ENCODE measurements at regions not wholly inside any gene's neighbourhood (a gene's known extent, or its start where the extent isn't known, plus 50 kb on each side); places are given as distances from the start of the nearest gene placed in this dataset.

DNA sequence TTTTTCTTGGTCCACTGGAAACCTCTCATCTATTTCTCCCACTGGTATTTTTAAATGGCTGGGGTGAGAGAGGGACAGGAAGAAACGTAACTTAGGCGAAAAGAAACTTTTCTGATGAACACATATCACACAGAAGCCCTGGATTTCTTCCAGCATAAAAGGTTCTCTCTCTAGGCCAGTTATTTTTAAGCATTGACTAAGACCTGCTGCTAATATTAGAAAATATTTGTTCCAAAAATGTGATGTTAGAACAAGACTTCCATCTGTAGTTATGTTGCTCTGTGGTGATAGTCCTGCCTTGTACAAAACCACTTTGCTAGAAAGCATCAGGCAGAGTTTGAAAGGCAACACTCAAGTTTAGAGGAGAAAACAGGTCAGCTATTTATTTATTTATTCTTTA, 537.7 kb downstream of the MCTP2 start:
- TF ChIP-seq, protein P1, sequence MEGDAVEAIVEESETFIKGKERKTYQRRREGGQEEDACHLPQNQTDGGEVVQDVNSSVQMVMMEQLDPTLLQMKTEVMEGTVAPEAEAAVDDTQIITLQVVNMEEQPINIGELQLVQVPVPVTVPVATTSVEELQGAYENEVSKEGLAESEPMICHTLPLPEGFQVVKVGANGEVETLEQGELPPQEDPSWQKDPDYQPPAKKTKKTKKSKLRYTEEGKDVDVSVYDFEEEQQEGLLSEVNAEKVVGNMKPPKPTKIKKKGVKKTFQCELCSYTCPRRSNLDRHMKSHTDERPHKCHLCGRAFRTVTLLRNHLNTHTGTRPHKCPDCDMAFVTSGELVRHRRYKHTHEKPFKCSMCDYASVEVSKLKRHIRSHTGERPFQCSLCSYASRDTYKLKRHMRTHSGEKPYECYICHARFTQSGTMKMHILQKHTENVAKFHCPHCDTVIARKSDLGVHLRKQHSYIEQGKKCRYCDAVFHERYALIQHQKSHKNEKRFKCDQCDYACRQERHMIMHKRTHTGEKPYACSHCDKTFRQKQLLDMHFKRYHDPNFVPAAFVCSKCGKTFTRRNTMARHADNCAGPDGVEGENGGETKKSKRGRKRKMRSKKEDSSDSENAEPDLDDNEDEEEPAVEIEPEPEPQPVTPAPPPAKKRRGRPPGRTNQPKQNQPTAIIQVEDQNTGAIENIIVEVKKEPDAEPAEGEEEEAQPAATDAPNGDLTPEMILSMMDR (IDR thresholded peaks at IDR 0.05): no peak
- Histone ChIP-seq H3K27me3 (ENCODE audit: low read depth) (no peaks in the 10 kb centered on the region), H3K9me3 (no peaks in the 10 kb centered on the region), H3K4me3 (no peak overlapping the region), H3K27ac (no peak overlapping the region), H3K4me1 (no peaks in the 10 kb centered on the region), H3K36me3 (no peaks in the 10 kb centered on the region)
- intact Hi-C loops (cut with DNase I): no loop called here
- ATAC-seq (no peak), DNase-seq (no peak)

DNA sequence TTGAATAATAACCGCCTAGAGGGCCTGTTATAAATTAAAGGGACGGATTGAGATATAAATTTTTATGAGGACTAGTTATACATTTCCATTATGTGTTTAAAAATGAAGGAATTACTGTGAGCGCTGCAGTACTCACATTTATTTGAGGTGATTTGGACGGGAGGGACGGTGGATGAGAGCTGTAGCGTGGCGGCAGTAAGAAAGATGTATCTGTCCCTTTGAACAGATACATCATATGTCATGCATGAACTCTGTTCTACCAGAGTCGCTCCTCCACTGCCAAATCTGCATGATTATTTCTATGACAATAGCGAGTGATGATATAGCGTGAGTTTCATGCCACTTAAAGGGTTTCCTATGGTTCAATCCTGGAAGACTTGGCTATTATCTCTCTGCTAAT, 538.8 kb downstream of the MCTP2 start:
- DNase-seq (no peak), ATAC-seq (no peak)
- H3K9me3 ChIP-seq: no peaks in the 10 kb centered on the region
- intact Hi-C loops (cut with DNase I): no loop called here
- no peaks in the 10 kb centered on the region for H3K27me3 ChIP-seq (ENCODE audit: low read depth)
- TF ChIP-seq, protein P1 (IDR thresholded peaks at IDR 0.05): no peak
- H3K4me3 ChIP-seq: no peak overlapping the region
- no peaks in the 10 kb centered on the region for H3K36me3 ChIP-seq
- H3K4me1 ChIP-seq: no peaks in the 10 kb centered on the region
- H3K27ac ChIP-seq: no peak overlapping the region

DNA sequence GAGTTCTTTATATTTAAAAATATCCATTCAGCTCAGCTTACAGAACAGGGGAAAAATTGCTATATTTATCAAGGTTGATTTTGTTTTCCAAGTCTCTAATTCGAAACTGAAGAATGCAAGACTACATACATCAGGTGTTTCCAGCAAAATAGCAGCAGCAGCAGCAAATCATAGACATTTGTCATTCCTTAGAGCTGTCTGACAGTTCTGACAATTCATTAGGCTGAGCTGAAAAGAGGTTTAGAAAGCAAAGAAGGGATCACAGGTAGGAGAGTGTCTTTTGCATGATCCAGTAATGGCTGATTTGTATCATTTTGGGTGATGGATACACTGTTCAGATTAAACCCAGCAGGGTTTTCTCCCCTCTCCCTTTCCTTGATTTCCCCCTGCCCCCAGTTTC, 545.7 kb downstream of the MCTP2 start:
- no peaks in the 10 kb centered on the region for H3K27me3 ChIP-seq (ENCODE audit: low read depth)
- no peaks in the 10 kb centered on the region for H3K9me3 ChIP-seq
- H3K36me3 ChIP-seq: no peaks in the 10 kb centered on the region
- intact Hi-C loops (cut with DNase I): no loop called here
- ATAC-seq (no peak), DNase-seq (no peak)
- H3K27ac ChIP-seq: no peak overlapping the region
- no peaks in the 10 kb centered on the region for H3K4me1 ChIP-seq
- TF ChIP-seq, protein P1 (IDR thresholded peaks at IDR 0.05): no peak
- no peak overlapping the region for H3K4me3 ChIP-seq

DNA sequence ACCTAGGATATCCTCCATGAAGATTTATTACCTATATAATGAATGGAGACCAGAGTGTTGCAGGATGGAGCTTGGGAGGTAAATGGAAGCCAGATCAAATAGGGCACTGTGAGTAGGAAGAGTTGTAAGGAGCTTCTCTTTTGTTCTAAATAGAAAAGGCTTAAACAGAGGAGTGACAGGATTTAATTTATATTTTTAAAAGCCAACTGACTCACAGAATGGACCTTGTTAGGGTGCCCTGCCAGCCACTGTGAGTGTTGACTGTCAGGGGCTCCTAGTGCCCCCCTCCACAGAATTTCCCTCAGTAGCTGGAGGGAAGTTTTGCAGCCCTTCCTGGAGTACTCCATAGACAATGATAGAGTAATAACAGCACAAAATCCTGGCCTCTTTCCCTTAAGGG, 547.5 kb downstream of the MCTP2 start:
- no peak overlapping the region for H3K4me3 ChIP-seq
- no peaks in the 10 kb centered on the region for H3K36me3 ChIP-seq
- TF ChIP-seq, protein P1 (IDR thresholded peaks at IDR 0.05): no peak
- H3K4me1 ChIP-seq: no peaks in the 10 kb centered on the region
- DNase-seq (no peak), ATAC-seq (no peak)
- H3K9me3 ChIP-seq: no peaks in the 10 kb centered on the region
- H3K27ac ChIP-seq: no peak overlapping the region
- intact Hi-C loops (cut with DNase I): no loop called here
- no peaks in the 10 kb centered on the region for H3K27me3 ChIP-seq (ENCODE audit: low read depth)

DNA sequence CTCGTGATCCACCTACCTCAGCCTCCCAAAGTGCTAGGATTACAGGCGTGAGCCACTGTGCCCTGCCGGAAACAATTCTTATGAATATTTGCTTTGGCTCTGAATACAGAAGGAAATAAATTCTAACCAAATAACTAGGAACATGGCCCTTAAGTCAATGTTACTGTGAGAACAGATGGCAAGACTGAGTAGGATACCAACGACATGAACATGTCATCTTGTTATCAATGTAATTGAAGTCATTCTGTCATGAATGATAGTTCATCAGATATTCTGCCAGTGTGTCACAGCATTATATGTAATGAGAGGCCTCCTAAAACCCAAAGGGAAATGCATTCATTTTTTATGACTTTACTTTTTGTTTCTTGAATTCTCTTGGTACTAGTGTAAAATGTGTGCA, 548.8 kb downstream of the MCTP2 start:
- Histone ChIP-seq H3K36me3 (no peaks in the 10 kb centered on the region), H3K9me3 (no peaks in the 10 kb centered on the region), H3K27ac (no peak overlapping the region), H3K4me1 (no peaks in the 10 kb centered on the region), H3K27me3 (ENCODE audit: low read depth) (no peaks in the 10 kb centered on the region), H3K4me3 (no peak overlapping the region)
- TF ChIP-seq, protein P1 (IDR thresholded peaks at IDR 0.05): no peak
- DNase-seq: no peak
- ATAC-seq: no peak
- intact Hi-C loops (cut with DNase I): no loop called here

DNA sequence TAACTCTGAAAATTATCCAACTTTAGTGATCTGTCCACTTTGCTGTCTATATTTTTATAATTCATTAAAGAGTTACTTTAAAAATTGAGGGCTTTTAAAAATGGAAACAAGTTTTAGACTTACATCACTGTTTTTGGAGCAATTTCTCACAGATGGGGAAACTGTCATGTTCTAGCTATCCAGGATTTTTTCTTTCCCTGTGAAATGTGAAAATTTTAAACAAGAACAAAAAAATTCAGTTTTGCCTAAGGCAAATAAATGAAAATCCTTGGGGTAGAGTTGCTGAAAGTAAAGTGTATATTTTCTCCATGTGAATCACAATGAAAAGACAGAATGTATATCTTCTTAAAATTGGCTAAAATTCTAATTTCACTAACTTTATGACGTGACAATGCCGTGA, 553.7 kb downstream of the MCTP2 start:
- H3K27ac ChIP-seq: no peak overlapping the region
- DNase-seq: no peak
- H3K4me3 ChIP-seq: no peak overlapping the region
- TF ChIP-seq, protein P1 (IDR thresholded peaks at IDR 0.05): no peak
- ATAC-seq: no peak
- no peaks in the 10 kb centered on the region for H3K27me3 ChIP-seq (ENCODE audit: low read depth)
- H3K9me3 ChIP-seq: no peaks in the 10 kb centered on the region
- intact Hi-C loops (cut with DNase I): no loop called here
- no peaks in the 10 kb centered on the region for H3K4me1 ChIP-seq
- H3K36me3 ChIP-seq: no peaks in the 10 kb centered on the region

All from lower lobe of right lung (tissue), 2 donors.